Fibroblast of lung (primary cell): ENCODE measurements at regions not wholly inside any gene's neighbourhood (a gene's known extent, or its start where the extent isn't known, plus 50 kb on each side); places are given as distances from the start of the nearest gene placed in this dataset.

Source experiments
- EZH2 ChIP-seq: IDR thresholded peaks from 2 replicates; pipeline ENCODE4 v1.5.1; 2012; ENCODE audit warnings: low read length, control low read depth, mild to moderate bottlenecking; ENCODE audit errors: missing control alignments
- TF ChIP-seq, protein P1 (sequence below), 2 donors: IDR thresholded peaks in 1 of 2; conservative IDR thresholded peaks in 1 of 2; 1 replicate in 1 of 2; 2 replicates in 1 of 2; pipeline ENCODE4 v1.5.1; 2011 to 2012; ENCODE audit warnings: low read length in 2 of 2, control low read depth in 1 of 2, inconsistent platforms in 1 of 2, low read depth in 1 of 2, mild to moderate bottlenecking in 1 of 2

DNA sequence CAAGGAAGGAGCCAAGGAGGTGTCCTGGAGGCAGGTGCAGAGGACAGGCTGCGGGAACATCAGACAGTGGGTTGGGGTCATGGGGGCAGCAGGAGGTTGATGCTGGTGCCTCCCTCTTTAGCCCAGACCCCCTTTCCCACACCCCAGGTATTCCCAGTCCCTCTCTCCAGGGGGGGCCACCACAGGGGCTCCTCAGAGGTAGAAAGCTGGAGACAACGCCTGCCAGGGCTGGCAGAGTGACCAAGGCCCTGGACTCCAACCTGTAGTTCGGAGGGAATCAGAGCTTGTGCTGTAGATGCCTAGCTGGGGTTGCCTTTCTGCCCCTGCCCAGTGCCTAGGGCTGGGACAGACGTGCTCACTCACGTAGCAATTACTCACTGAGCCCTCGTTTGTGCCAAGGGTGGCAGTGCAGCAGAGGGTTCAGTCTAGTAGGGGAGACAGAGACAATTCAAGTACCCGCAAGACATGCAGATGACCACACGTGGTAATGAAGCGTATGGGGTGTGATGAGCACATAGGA is 148.2 kb downstream of the PTPRU start:
- TF ChIP-seq, protein P1, sequence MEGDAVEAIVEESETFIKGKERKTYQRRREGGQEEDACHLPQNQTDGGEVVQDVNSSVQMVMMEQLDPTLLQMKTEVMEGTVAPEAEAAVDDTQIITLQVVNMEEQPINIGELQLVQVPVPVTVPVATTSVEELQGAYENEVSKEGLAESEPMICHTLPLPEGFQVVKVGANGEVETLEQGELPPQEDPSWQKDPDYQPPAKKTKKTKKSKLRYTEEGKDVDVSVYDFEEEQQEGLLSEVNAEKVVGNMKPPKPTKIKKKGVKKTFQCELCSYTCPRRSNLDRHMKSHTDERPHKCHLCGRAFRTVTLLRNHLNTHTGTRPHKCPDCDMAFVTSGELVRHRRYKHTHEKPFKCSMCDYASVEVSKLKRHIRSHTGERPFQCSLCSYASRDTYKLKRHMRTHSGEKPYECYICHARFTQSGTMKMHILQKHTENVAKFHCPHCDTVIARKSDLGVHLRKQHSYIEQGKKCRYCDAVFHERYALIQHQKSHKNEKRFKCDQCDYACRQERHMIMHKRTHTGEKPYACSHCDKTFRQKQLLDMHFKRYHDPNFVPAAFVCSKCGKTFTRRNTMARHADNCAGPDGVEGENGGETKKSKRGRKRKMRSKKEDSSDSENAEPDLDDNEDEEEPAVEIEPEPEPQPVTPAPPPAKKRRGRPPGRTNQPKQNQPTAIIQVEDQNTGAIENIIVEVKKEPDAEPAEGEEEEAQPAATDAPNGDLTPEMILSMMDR (conservative IDR thresholded peaks at IDR 0.05 in 1 of 2, IDR thresholded peaks at IDR 0.05 in 1 of 2; ENCODE audit: low read depth in 1 of 2, low read length in 2 of 2) = no peak
- no peak for TF ChIP-seq EZH2
